ENCODE measurements at regions not wholly inside any gene's neighbourhood (a gene's known extent, or its start where the extent isn't known, plus 50 kb on each side); places are given as distances from the start of the nearest gene placed in this dataset.

DNA sequence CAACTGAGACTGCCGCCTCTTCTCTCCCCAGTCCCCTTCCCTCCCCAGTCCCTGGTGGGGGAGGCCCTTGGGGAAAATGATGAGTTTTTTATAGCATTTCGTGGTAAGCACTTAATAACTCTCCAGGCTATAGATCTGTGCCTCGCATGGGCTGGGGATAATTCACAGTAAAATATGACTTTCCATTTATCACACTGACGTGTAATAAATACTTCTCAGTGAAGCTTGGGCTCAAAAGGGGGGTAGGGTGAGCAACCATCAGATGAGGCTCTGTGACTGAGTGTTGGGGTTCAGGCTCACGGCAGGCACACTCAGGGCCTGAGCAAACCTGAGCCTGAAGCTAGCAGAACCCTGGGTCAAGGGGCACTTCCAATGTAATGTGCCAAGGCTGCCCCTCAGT is 101.6 kb downstream of the CCT6B start:
- TF ChIP-seq, protein P1, sequence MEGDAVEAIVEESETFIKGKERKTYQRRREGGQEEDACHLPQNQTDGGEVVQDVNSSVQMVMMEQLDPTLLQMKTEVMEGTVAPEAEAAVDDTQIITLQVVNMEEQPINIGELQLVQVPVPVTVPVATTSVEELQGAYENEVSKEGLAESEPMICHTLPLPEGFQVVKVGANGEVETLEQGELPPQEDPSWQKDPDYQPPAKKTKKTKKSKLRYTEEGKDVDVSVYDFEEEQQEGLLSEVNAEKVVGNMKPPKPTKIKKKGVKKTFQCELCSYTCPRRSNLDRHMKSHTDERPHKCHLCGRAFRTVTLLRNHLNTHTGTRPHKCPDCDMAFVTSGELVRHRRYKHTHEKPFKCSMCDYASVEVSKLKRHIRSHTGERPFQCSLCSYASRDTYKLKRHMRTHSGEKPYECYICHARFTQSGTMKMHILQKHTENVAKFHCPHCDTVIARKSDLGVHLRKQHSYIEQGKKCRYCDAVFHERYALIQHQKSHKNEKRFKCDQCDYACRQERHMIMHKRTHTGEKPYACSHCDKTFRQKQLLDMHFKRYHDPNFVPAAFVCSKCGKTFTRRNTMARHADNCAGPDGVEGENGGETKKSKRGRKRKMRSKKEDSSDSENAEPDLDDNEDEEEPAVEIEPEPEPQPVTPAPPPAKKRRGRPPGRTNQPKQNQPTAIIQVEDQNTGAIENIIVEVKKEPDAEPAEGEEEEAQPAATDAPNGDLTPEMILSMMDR (IDR thresholded peaks at IDR 0.05): no peak
- TF ChIP-seq POLR2AphosphoS5 (IDR thresholded peaks at IDR 0.05) (no peak), POLR2A (IDR thresholded peaks at IDR 0.05) (no peak)
- no peaks in the 10 kb centered on the region for H3K9me3 ChIP-seq
- no peak overlapping the region for H3K4me3 ChIP-seq
- no peaks in the 10 kb centered on the region for H3K4me1 ChIP-seq
- no peaks in the 10 kb centered on the region for H3K27me3 ChIP-seq
- no peaks in the 10 kb centered on the region for H3K36me3 ChIP-seq
- no peak for DNase-seq (ENCODE audit: low spot score in 2 of 2)
- intact Hi-C loops (cut with DNase I; ENCODE audit: low total_unique reads): no loop called here
- H3K27ac ChIP-seq: no peak overlapping the region

DNA sequence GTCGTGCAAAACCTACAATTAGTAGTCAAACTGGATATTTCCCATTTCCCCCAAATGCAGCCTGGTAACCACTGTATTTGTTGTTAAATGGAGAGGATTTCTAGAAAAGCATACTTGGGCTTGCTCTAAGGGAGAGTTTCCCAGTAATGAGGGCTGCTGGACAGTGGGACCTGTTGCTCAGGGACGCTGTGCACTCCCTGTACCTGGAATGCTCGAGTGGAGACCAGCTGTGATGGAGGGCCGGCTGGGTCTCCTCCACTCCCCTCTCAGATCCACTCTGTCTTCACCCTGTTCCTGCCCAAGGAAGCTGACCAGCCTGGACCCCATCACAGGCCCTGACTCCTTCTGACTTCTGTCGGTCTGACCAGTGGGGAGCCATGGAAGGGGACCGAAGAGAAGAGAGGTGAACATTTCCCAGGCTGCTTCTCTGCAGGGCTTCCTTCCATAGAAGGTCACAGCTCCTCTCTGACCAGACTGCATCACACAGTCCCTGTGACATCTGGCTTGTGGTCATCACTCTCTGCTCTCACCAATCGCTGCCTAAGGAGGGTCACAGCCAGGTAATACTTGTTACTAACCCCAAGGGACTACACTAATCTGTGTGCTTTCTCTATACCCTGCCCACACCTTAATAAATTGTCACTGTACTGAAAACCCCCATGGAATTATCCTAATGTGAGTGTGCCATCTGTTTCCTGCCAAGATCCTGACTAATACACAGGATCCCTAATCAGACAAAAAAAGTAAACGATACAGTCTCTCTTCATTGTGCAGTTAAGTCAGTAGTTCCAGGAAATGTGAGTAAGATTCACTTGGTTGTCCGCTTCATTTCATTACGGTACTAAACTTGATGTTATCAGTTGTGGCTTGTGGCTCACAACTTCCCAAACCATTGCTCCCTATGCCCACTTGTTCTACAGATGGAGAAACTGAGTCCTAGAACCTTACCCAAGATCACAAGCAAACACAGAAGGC is 102.4 kb downstream of the CCT6B start:
- Histone ChIP-seq H3K9me3 (no peaks in the 10 kb centered on the region), H3K4me1 (no peaks in the 10 kb centered on the region), H3K36me3 (no peaks in the 10 kb centered on the region), H3K27me3 (no peaks in the 10 kb centered on the region), H3K4me3 (no peak overlapping the region), H3K27ac (no peak overlapping the region)
- intact Hi-C loops (cut with DNase I; ENCODE audit: low total_unique reads): no loop called here
- no peak for TF ChIP-seq POLR2A (IDR thresholded peaks at IDR 0.05)
- TF ChIP-seq, protein P1 (IDR thresholded peaks at IDR 0.05): no peak
- TF ChIP-seq POLR2AphosphoS5 (IDR thresholded peaks at IDR 0.05): no peak
- no peak for DNase-seq (ENCODE audit: low spot score in 2 of 2)

DNA sequence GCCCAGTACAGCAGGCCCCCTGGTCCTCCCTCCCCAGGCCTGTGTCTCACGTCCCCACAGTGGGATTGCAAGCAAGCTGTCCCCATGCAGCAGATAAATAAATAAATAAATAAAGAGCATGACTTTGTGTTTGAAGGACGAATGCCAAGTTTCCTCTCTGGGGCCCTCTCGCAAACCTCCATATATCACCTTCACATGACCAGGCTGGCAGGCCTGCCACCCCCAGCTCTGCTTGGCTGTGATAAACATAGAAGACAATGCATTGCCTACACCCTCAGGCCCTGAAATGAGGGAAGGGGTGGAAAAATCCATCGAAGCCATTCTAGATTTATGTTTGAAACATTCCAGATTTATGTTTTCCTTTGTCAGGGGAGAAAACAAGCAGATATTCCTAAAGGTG is 107.3 kb downstream of the CCT6B start:
- intact Hi-C loops (cut with DNase I; ENCODE audit: low total_unique reads): no loop called here
- H3K27me3 ChIP-seq: no peaks in the 10 kb centered on the region
- TF ChIP-seq, protein P1 (IDR thresholded peaks at IDR 0.05): no peak
- no peak for DNase-seq (ENCODE audit: low spot score in 2 of 2)
- no peak overlapping the region for H3K27ac ChIP-seq
- no peaks in the 10 kb centered on the region for H3K36me3 ChIP-seq
- no peaks in the 10 kb centered on the region for H3K9me3 ChIP-seq
- no peak overlapping the region for H3K4me3 ChIP-seq
- H3K4me1 ChIP-seq: no peaks in the 10 kb centered on the region

DNA sequence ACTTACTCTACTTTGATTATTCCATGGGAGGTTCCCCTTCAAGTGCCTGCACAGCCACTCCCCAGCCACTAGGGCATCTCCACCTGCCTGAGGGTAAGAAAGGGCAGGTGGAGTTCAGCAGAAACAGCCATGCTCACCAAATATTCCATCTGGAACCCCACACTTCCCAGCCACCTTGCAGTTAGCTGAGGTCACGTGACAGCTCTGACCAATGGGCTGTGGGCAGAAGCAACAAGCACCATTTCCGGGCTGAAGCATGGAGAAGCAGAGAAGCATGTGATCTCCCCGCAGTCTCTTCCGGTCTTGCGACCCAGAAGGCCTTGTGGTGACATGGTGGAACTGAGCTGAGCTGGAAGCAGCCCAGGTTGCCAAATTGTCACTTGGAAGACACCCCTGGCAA is 108.6 kb downstream of the CCT6B start:
- DNase-seq (ENCODE audit: low spot score in 2 of 2): no peak
- H3K36me3 ChIP-seq: no peaks in the 10 kb centered on the region
- intact Hi-C loops (cut with DNase I; ENCODE audit: low total_unique reads): no loop called here
- H3K27me3 ChIP-seq: no peaks in the 10 kb centered on the region
- no peaks in the 10 kb centered on the region for H3K4me1 ChIP-seq
- no peak overlapping the region for H3K4me3 ChIP-seq
- TF ChIP-seq, protein P1 (IDR thresholded peaks at IDR 0.05): no peak
- TF ChIP-seq POLR2AphosphoS5 (IDR thresholded peaks at IDR 0.05): no peak
- no peaks in the 10 kb centered on the region for H3K9me3 ChIP-seq
- no peak overlapping the region for H3K27ac ChIP-seq

DNA sequence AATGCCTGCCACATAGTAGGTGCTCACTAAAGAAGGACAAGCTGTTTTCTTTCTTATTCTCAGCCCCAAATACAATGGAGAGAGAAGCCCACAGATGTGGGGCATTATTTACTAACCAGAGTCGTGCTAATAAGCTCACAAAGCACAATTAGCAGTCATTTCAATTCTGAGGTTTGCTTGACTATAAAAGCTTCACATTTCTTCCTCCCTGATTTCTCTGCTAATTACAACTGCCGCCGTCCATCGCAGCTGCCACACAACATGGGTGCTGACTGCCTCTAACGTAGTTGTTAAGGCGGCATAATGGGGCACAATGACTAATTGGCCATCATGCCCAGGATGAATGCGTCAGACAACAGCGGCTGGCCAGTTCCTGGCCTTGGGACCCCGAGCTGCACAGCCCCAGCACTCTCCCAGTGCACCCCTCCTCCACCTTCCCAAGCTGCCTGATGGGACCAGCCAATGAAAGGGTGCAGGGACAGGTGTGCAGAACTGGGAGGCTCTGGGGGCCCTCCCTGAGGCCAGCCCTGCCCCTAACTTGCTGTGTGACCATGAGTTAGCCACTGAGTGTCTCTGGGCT is 109.2 kb downstream of the CCT6B start:
- no peak for DNase-seq (ENCODE audit: low spot score in 2 of 2)
- intact Hi-C loops (cut with DNase I; ENCODE audit: low total_unique reads): no loop called here
- no peaks in the 10 kb centered on the region for H3K36me3 ChIP-seq
- no peaks in the 10 kb centered on the region for H3K4me1 ChIP-seq
- TF ChIP-seq POLR2A (IDR thresholded peaks at IDR 0.05): no peak
- TF ChIP-seq POLR2AphosphoS5 (IDR thresholded peaks at IDR 0.05): no peak
- TF ChIP-seq, protein P1 (IDR thresholded peaks at IDR 0.05): no peak
- H3K27me3 ChIP-seq: no peaks in the 10 kb centered on the region
- no peaks in the 10 kb centered on the region for H3K9me3 ChIP-seq
- no peak overlapping the region for H3K27ac ChIP-seq
- H3K4me3 ChIP-seq: no peak overlapping the region

Measured in breast epithelium (tissue), 4 donors.